HCT116 (cell line): ENCODE measurements at regions not wholly inside any gene's neighbourhood (a gene's known extent, or its start where the extent isn't known, plus 50 kb on each side); places are given as distances from the start of the nearest gene placed in this dataset.

ENCODE experiments used
- ATAC-seq: fragments of 200-7000 bp; cut with Tn5 transposase; 2 replicates; pipeline ENCODE4 v1.9.1; 2020; ENCODE audit warnings: mild to moderate bottlenecking, moderate library complexity
- BruUV-seq: library from RNA; stranded (reverse); fragments of 400-500 nt; replicated peaks from 2 replicates; lab custom pipeline; 2021; lab: Mats Ljungman, UMichigan
- CTCF ChIA-PET: fragments of 300-600 bp; sonication (Branson Sonifier 250); formaldehyde crosslinking; loops from one replicate; lab custom pipeline; 2021; ENCODE audit warnings: antibody characterized with exemption; lab: Charles Lee
- POLR2A ChIA-PET: fragments of 300-600, 350-600 bp; sonication (Branson Sonifier 250); formaldehyde crosslinking; loops from one replicate; lab custom pipeline; 2021; ENCODE audit warnings: antibody characterized with exemption; lab: Charles Lee
- RAD21 ChIA-PET, 2 experiments: fragments of 300-600 bp; sonication (Branson Sonifier 250); formaldehyde crosslinking; loops; one replicate each; lab custom pipeline; 2023; ENCODE audit warnings: low total read pairs in 2 of 2; ENCODE audit not compliant: uncharacterized antibody in 2 of 2, unreplicated experiment in 2 of 2, low non-redundant PET in 1 of 2; lab: Charles Lee
- DNase-seq: peaks from one replicate; pipeline ENCODE4 v3.0.0-alpha.2; 2010; ENCODE audit warnings: low read depth, low spot score
- H2AFZ ChIP-seq: fragments of 200-600 bp; shearing (Covaris generic), sonication (generic); 2 replicates; pipeline ENCODE4 v1.6.1; 2017; ENCODE audit warnings: low read depth, mixed run types, mixed read lengths, antibody characterized with exemption, low read length; ENCODE audit not compliant: poor library complexity, severe bottlenecking
- H3K27ac ChIP-seq: 2 replicates; pipeline ENCODE4 v1.5.1; 2012; ENCODE audit warnings: low read depth, low read length
- H3K27me3 ChIP-seq: fragments of 200-600 bp; sonication (generic); 2 replicates; pipeline ENCODE4 v1.6.1; 2016; ENCODE audit warnings: mixed run types, low read length, mixed read lengths; ENCODE audit not compliant: insufficient read depth
- H3K36me3 ChIP-seq, 2 experiments: fragments of 200-500 bp in 1 of 2; fragments of 200-600 bp in 1 of 2; sonication (Bioruptor generic) in 1 of 2; sonication (generic) in 1 of 2; 2 replicates each; pipeline versions ENCODE4 v1.5.1 to v1.6.1; 2014 to 2016; ENCODE audit warnings: low read length in 2 of 2, inconsistent platforms in 1 of 2, mixed read lengths in 1 of 2, mixed run types in 1 of 2; ENCODE audit not compliant: insufficient read depth in 2 of 2, control insufficient read depth in 1 of 2
- H3K4me1 ChIP-seq, 2 experiments: fragments of 200-600 bp in 1 of 2; sonication (generic) in 1 of 2; 2 replicates each; pipeline versions ENCODE4 v1.5.1 to v1.6.1; 2012 to 2017; ENCODE audit warnings: low read length in 2 of 2, inconsistent platforms in 1 of 2, mild to moderate bottlenecking in 1 of 2, mixed read lengths in 1 of 2, mixed run types in 1 of 2, moderate library complexity in 1 of 2; ENCODE audit not compliant: insufficient read depth in 2 of 2, control insufficient read depth in 1 of 2
- H3K4me2 ChIP-seq: fragments of 200-600 bp; sonication (generic); 2 replicates; pipeline ENCODE4 v1.6.1; 2017; ENCODE audit warnings: mixed run types, low read length, mixed read lengths
- H3K4me3 ChIP-seq, 2 experiments: fragments of 200-600 bp in 1 of 2; sonication (generic) in 1 of 2; replicated peaks in 1 of 2; 2 replicates each; pipeline ENCODE4 v1.5.1; 2011 to 2016; ENCODE audit warnings: low read length in 2 of 2, control low read depth in 1 of 2, low read depth in 1 of 2, mild to moderate bottlenecking in 1 of 2, mixed read lengths in 1 of 2, mixed run types in 1 of 2
- H3K79me2 ChIP-seq: fragments of 200-600 bp; sonication (generic); 2 replicates; pipeline ENCODE4 v1.6.1; 2017; ENCODE audit warnings: mild to moderate bottlenecking, mixed run types, low read length, moderate library complexity, mixed read lengths; ENCODE audit not compliant: insufficient read depth
- H3K9ac ChIP-seq: fragments of 200-600 bp; sonication (generic); 2 replicates; pipeline ENCODE4 v1.6.1; 2016; ENCODE audit warnings: low read length, mixed read lengths
- H3K9me2 ChIP-seq: fragments of 200-600 bp; sonication (generic), shearing (Covaris generic); 2 replicates; pipeline ENCODE4 v1.6.1; 2017; ENCODE audit warnings: mixed run types, mild to moderate bottlenecking, moderate library complexity; ENCODE audit not compliant: insufficient read depth
- H3K9me3 ChIP-seq, 2 experiments: fragments of 200-500 bp in 1 of 2; fragments of 200-600 bp in 1 of 2; sonication (Bioruptor generic) in 1 of 2; sonication (generic) in 1 of 2; 2 replicates each; pipeline ENCODE4 v1.6.1; 2014 to 2017; ENCODE audit warnings: low read length in 2 of 2, mixed read lengths in 2 of 2, inconsistent platforms in 1 of 2, low read depth in 1 of 2, mild to moderate bottlenecking in 1 of 2, mixed run types in 1 of 2, moderate library complexity in 1 of 2; ENCODE audit not compliant: control insufficient read depth in 1 of 2, insufficient read depth in 1 of 2
- H4K20me1 ChIP-seq: fragments of 200-600 bp; sonication (generic), shearing (Covaris generic); 2 replicates; pipeline ENCODE4 v1.6.1; 2017; ENCODE audit warnings: mixed run types, mild to moderate bottlenecking, moderate library complexity; ENCODE audit not compliant: insufficient read depth
- CBX3 ChIP-seq: IDR thresholded peaks from 2 replicates; pipeline ENCODE4 v1.6.1; 2012; ENCODE audit warnings: low read depth
- CEBPB ChIP-seq: IDR thresholded peaks from 2 replicates; pipeline ENCODE4 v1.6.1; 2012; ENCODE audit warnings: low read depth
- CTCF ChIP-seq, 3 experiments: fragments of 200-600 bp in 1 of 3; sonication (generic) in 1 of 3; IDR thresholded peaks in 2 of 3; conservative IDR thresholded peaks in 1 of 3; 2 replicates each; pipeline ENCODE4 v1.5.1; 2012 to 2017; ENCODE audit warnings: low read depth in 2 of 3, low read length in 2 of 3, antibody characterized with exemption in 1 of 3, borderline replicate concordance in 1 of 3, control low read depth in 1 of 3, mild to moderate bottlenecking in 1 of 3, mixed read lengths in 1 of 3, mixed run types in 1 of 3, moderate library complexity in 1 of 3; ENCODE audit not compliant: insufficient read depth in 1 of 3
- EGR1 ChIP-seq: IDR thresholded peaks from 2 replicates; pipeline ENCODE4 v1.6.1; 2012; ENCODE audit warnings: low read depth
- FOSL1 ChIP-seq: IDR thresholded peaks from 2 replicates; pipeline ENCODE4 v1.6.1; 2012; ENCODE audit warnings: low read depth
- JUND ChIP-seq: IDR thresholded peaks from 2 replicates; pipeline ENCODE4 v1.6.1; 2012
- MAX ChIP-seq: IDR thresholded peaks from 2 replicates; pipeline ENCODE4 v1.6.1; 2012
- POLR2A ChIP-seq: IDR thresholded peaks from 2 replicates; pipeline ENCODE4 v1.7.0; 2011; ENCODE audit warnings: borderline replicate concordance; ENCODE audit not compliant: insufficient read depth, insufficient read length; ENCODE audit errors: extremely low read depth
- POLR2AphosphoS5 ChIP-seq: IDR thresholded peaks from 2 replicates; pipeline ENCODE4 v1.6.1; 2011; ENCODE audit warnings: mild to moderate bottlenecking, low read depth, low read length, moderate library complexity
- REST ChIP-seq: IDR thresholded peaks from 2 replicates; pipeline ENCODE4 v1.6.1; 2012; ENCODE audit warnings: low read depth
- SIN3A ChIP-seq: IDR thresholded peaks from 2 replicates; pipeline ENCODE4 v1.6.1; 2012; ENCODE audit warnings: low read depth
- SRF ChIP-seq: IDR thresholded peaks from 2 replicates; pipeline ENCODE4 v1.6.1; 2012; ENCODE audit warnings: low read depth
- TCF7L2 ChIP-seq: IDR thresholded peaks from 2 replicates; pipeline ENCODE4 v1.7.0; 2011; ENCODE audit warnings: borderline replicate concordance, inconsistent platforms; ENCODE audit not compliant: insufficient read depth, insufficient read length; ENCODE audit errors: extremely low read depth
- YY1 ChIP-seq: IDR thresholded peaks from 2 replicates; pipeline ENCODE4 v1.6.1; 2011; ENCODE audit warnings: low read length, low read depth, moderate library complexity, mild to moderate bottlenecking; ENCODE audit not compliant: insufficient replicate concordance; ENCODE audit errors: extremely low read depth
- ZBTB33 ChIP-seq: IDR thresholded peaks from 2 replicates; pipeline ENCODE4 v1.6.1; 2011; ENCODE audit warnings: mild to moderate bottlenecking, low read length, moderate library complexity; ENCODE audit not compliant: insufficient replicate concordance; ENCODE audit errors: extremely low read depth
- intact Hi-C: fragments of 100-400 bp; cut with micrococcal nuclease; formaldehyde crosslinking; loops from 2 replicates; pipeline ENCODE4 v1.10.0; 2022

GRCh38 chr21:28857752-28858151 is 134.9 kb downstream of the LTN1 start:
- Histone ChIP-seq H3K79me2 (no peaks in the 10 kb centered on the region), H3K27ac (no peak overlapping the region), H3K4me2 (no peak overlapping the region), H2AFZ (no peak overlapping the region), H3K9ac (no peak overlapping the region), H3K4me1 (no peaks in the 10 kb centered on the region), H3K27me3 (no peaks in the 10 kb centered on the region), H3K4me3 (no peak overlapping the region), H4K20me1 (no peaks in the 10 kb centered on the region), H3K9me2 (no peaks in the 10 kb centered on the region), H3K36me3 (no peaks in the 10 kb centered on the region), H3K9me3 (no peaks in the 10 kb centered on the region)
- RAD21 ChIA-PET, result no interaction called here
- CTCF ChIA-PET, result no interaction called here
- intact Hi-C loops, result no loop called here
- BruUV-seq, result no TSS peak
- DNase-seq, result no peak
- POLR2A ChIA-PET, result no interaction called here
- no peak for ATAC-seq
- TF ChIP-seq SIN3A (no peak), EGR1 (no peak), JUND (no peak), YY1 (no peak), MAX (no peak), CBX3 (no peak), CEBPB (no peak), FOSL1 (no peak), ZBTB33 (no peak), CTCF (IDR thresholded peaks at IDR 0.05 in 2 of 3, conservative IDR thresholded peaks at IDR 0.05 in 1 of 3; ENCODE audit: borderline replicate concordance in 1 of 3, insufficient read depth in 1 of 3, low read depth in 2 of 3, low read length in 2 of 3) (no peak), REST (no peak), POLR2A (no peak), POLR2AphosphoS5 (no peak), SRF (no peak), TCF7L2 (no peak)
